IMR-90 (cell line): ENCODE measurements at regions not wholly inside any gene's neighbourhood (a gene's known extent, or its start where the extent isn't known, plus 50 kb on each side); places are given as distances from the start of the nearest gene placed in this dataset.

ENCODE experiments used
- ATAC-seq: fragments of 200-7000 bp; cut with Tn5 transposase; 2 replicates; pipeline ENCODE4 v1.9.1; 2020; ENCODE audit warnings: low read depth, mild to moderate bottlenecking, moderate library complexity
- BruUV-seq: library from RNA; stranded (reverse); fragments of 400-500 nt; replicated peaks from 2 replicates; lab custom pipeline; 2021; lab: Mats Ljungman, UMichigan
- CTCF ChIA-PET: fragments of 300-600 bp; formaldehyde crosslinking; extraction: SDS; loops from one replicate; lab custom pipeline; 2021; ENCODE audit warnings: antibody characterized with exemption; lab: Yijun Ruan, JAX
- POLR2A ChIA-PET: fragments of 300-600 bp; sonication (Branson Sonifier 250); formaldehyde crosslinking; loops from one replicate; lab custom pipeline; 2022; ENCODE audit warnings: antibody characterized with exemption; ENCODE audit not compliant: unreplicated experiment; lab: Charles Lee
- DNase-seq: peaks from one replicate; pipeline ENCODE4 v3.0.0; 2013
- H2AFZ ChIP-seq: replicated peaks from 2 replicates; pipeline ENCODE3; 2013; ENCODE audit warnings: low read length, mild to moderate bottlenecking; ENCODE audit not compliant: poor library complexity
- H2AK5ac ChIP-seq: 2 replicates; pipeline ENCODE4 v1.6.1; 2013; ENCODE audit warnings: low read depth, low read length, inconsistent platforms
- H2AK9ac ChIP-seq: replicated peaks from 2 replicates; pipeline ENCODE3; 2013; ENCODE audit warnings: mild to moderate bottlenecking, low read depth, low read length, moderate library complexity; ENCODE audit not compliant: poor library complexity
- H2BK120ac ChIP-seq: 2 replicates; pipeline ENCODE4 v1.6.1; 2013; ENCODE audit warnings: low read depth, low read length, inconsistent platforms
- H2BK15ac ChIP-seq: 3 replicates; pipeline ENCODE4 v1.6.1; 2013; ENCODE audit warnings: low read depth, low read length, inconsistent platforms
- H2BK20ac ChIP-seq: 2 replicates; pipeline ENCODE4 v1.6.1; 2013; ENCODE audit warnings: low read depth, mild to moderate bottlenecking, inconsistent platforms, low read length, moderate library complexity
- H2BK5ac ChIP-seq: 2 replicates; pipeline ENCODE4 v1.6.1; 2013; ENCODE audit warnings: mild to moderate bottlenecking, low read depth, low read length, inconsistent platforms; ENCODE audit not compliant: poor library complexity, severe bottlenecking
- H3K14ac ChIP-seq: replicated peaks from 2 replicates; pipeline ENCODE4 v1.6.1; 2013; ENCODE audit warnings: low read depth, low read length, inconsistent platforms
- H3K18ac ChIP-seq: 2 replicates; pipeline ENCODE4 v1.6.1; 2013; ENCODE audit warnings: low read depth, low read length, control low read depth
- H3K23ac ChIP-seq: 2 replicates; pipeline ENCODE4 v1.6.1; 2013; ENCODE audit warnings: low read depth, low read length, inconsistent platforms
- H3K27ac ChIP-seq: 2 replicates; pipeline ENCODE4 v1.5.1; 2013; ENCODE audit warnings: mild to moderate bottlenecking, control low read depth, low read length; ENCODE audit not compliant: insufficient read depth
- H3K27me3 ChIP-seq: 2 replicates; pipeline ENCODE4 v1.6.1; 2013; ENCODE audit warnings: low read length; ENCODE audit not compliant: control insufficient read depth, insufficient read depth
- H3K36me3 ChIP-seq: 2 replicates; pipeline ENCODE4 v1.6.1; 2013; ENCODE audit warnings: low read length, mixed read lengths; ENCODE audit not compliant: control insufficient read depth, insufficient read depth
- H3K4ac ChIP-seq: 2 replicates; pipeline ENCODE4 v1.6.1; 2013; ENCODE audit warnings: low read depth, low read length, inconsistent platforms
- H3K4me1 ChIP-seq: 2 replicates; pipeline ENCODE4 v1.6.1; 2013; ENCODE audit warnings: low read length, mixed read lengths; ENCODE audit not compliant: control insufficient read depth, insufficient read depth
- H3K4me2 ChIP-seq: 2 replicates; pipeline ENCODE4 v1.6.1; 2013; ENCODE audit warnings: low read depth, mild to moderate bottlenecking, control low read depth, low read length, moderate library complexity
- H3K4me3 ChIP-seq: 2 replicates; pipeline ENCODE4 v1.5.1; 2013; ENCODE audit warnings: low read depth, mild to moderate bottlenecking, control low read depth, low read length, moderate library complexity; ENCODE audit not compliant: insufficient read depth
- H3K56ac ChIP-seq: 2 replicates; pipeline ENCODE4 v1.6.1; 2013; ENCODE audit warnings: low read length, inconsistent platforms; ENCODE audit not compliant: insufficient read depth; ENCODE audit errors: extremely low read depth
- H3K79me1 ChIP-seq, 2 experiments: 2 replicates each; pipeline ENCODE4 v1.6.1; 2013; ENCODE audit warnings: low read length in 2 of 2, inconsistent platforms in 1 of 2, low read depth in 1 of 2
- H3K9ac ChIP-seq: 2 replicates; pipeline ENCODE4 v1.6.1; 2013; ENCODE audit warnings: low read depth, low read length, control low read depth
- H3K9me1 ChIP-seq: 2 replicates; pipeline ENCODE4 v1.6.1; 2013; ENCODE audit warnings: low read length, inconsistent platforms; ENCODE audit not compliant: insufficient read depth
- H3K9me3 ChIP-seq: 2 replicates; pipeline ENCODE4 v1.6.1; 2013; ENCODE audit warnings: low read length; ENCODE audit not compliant: control insufficient read depth, insufficient read depth
- H4K20me1 ChIP-seq: 2 replicates; pipeline ENCODE4 v1.6.1; 2013; ENCODE audit warnings: low read length, inconsistent platforms; ENCODE audit not compliant: insufficient read depth
- H4K5ac ChIP-seq: 2 replicates; pipeline ENCODE4 v1.6.1; 2013; ENCODE audit warnings: mild to moderate bottlenecking, low read depth, low read length, control low read depth
- H4K8ac ChIP-seq, 2 experiments: 2 replicates each; pipeline ENCODE4 v1.6.1; 2013; ENCODE audit warnings: low read depth in 2 of 2, low read length in 2 of 2, control low read depth in 1 of 2, inconsistent platforms in 1 of 2
- H4K91ac ChIP-seq: 2 replicates; pipeline ENCODE4 v1.6.1; 2013; ENCODE audit warnings: low read depth, low read length, inconsistent platforms; ENCODE audit not compliant: insufficient read depth
- BHLHE40 ChIP-seq: fragments of 150-350 bp; IDR thresholded peaks from 2 replicates; pipeline ENCODE4 v1.6.1; 2016; ENCODE audit warnings: mild to moderate bottlenecking, low read depth, low read length
- FOS ChIP-seq: fragments of 150-350 bp; IDR thresholded peaks from 2 replicates; pipeline ENCODE4 v1.6.1; 2016; ENCODE audit warnings: low read depth, low read length
- MAFK ChIP-seq: IDR thresholded peaks from 2 replicates; pipeline ENCODE4 v1.6.1; 2012; ENCODE audit warnings: low read depth, low read length, improper control_type of control experiment
- MAZ ChIP-seq: IDR thresholded peaks from 2 replicates; pipeline ENCODE4 v1.6.1; 2012; ENCODE audit warnings: low read depth, mild to moderate bottlenecking, low read length, improper control_type of control experiment, moderate library complexity, borderline replicate concordance
- MXI1 ChIP-seq: IDR thresholded peaks from 2 replicates; pipeline ENCODE4 v1.6.1; 2012; ENCODE audit warnings: low read depth, mild to moderate bottlenecking, low read length, moderate library complexity, borderline replicate concordance
- NFE2L2 ChIP-seq: fragments of 150-350 bp; IDR thresholded peaks from 2 replicates; pipeline ENCODE4 v1.6.1; 2016; ENCODE audit warnings: low read depth, mild to moderate bottlenecking, low read length
- POLR2A ChIP-seq: IDR thresholded peaks from 2 replicates; pipeline ENCODE4 v1.6.1; 2012; ENCODE audit warnings: mild to moderate bottlenecking, low read depth, low read length
- RAD21 ChIP-seq: IDR thresholded peaks from 2 replicates; pipeline ENCODE4 v1.6.1; 2012; ENCODE audit warnings: low read length, improper control_type of control experiment
- RCOR1 ChIP-seq: IDR thresholded peaks from 2 replicates; pipeline ENCODE4 v1.6.1; 2012; ENCODE audit warnings: mild to moderate bottlenecking, low read length, improper control_type of control experiment; ENCODE audit not compliant: insufficient replicate concordance
- RFX5 ChIP-seq: IDR thresholded peaks from 2 replicates; pipeline ENCODE4 v1.8.0; 2012; ENCODE audit warnings: low read depth, mild to moderate bottlenecking, low read length, moderate library complexity
- WGBS, 2 experiments: methylation state at CpG; one replicate each; pipeline versions ENCODE4 v1.1.5 to v1.1.7; 2013; ENCODE audit warnings: missing lambda C conversion rate in 2 of 2; ENCODE audit not compliant: insufficient read length in 1 of 2; ENCODE audit errors: extremely low coverage in 2 of 2; 5-methylcytosine and 5-hydroxymethylcytosine counted together
- dilution Hi-C: fragments of 300-500 bp; cut with HindIII; formaldehyde crosslinking; loops from one replicate; pipeline ENCODE4 v1.14.3; 2018; ENCODE audit warnings: low sequenced_read_pairs; ENCODE audit not compliant: unreplicated experiment
- in situ Hi-C: fragments of 300-500 bp; cut with MboI; formaldehyde crosslinking; loops from 3 replicates; pipeline ENCODE4 v1.14.3; 2019; ENCODE audit warnings: low sequenced_read_pairs, inconsistent platforms, mixed read lengths
- intact Hi-C: fragments of 100-400 bp; cut with micrococcal nuclease; formaldehyde crosslinking; loops from 2 replicates; pipeline ENCODE4 v1.10.0; 2022
- TF ChIP-seq, protein P1 (sequence below): fragments of 150-350 bp; IDR thresholded peaks from 2 replicates; pipeline ENCODE4 v1.6.1; 2016; ENCODE audit warnings: low read depth, mild to moderate bottlenecking, low read length, moderate library complexity, borderline replicate concordance
- TF ChIP-seq, protein P2 (sequence below): fragments of 150-350 bp; IDR thresholded peaks from 2 replicates; pipeline ENCODE4 v1.6.1; 2017; ENCODE audit warnings: mild to moderate bottlenecking, antibody characterized with exemption, low read length, low read depth

GRCh38 chr3:124518350-124518749, 211.9 kb upstream of the UMPS start:
- Histone ChIP-seq H3K36me3 (no peaks in the 10 kb centered on the region), H3K23ac (no peak overlapping the region), H2BK5ac (no peak overlapping the region), H3K4me1 (peaks cover under 1% of the 10 kb centered on the region; the same call in 1 of the 2 replicates), H2AK9ac (no peak overlapping the region), H3K4me3 (no peak overlapping the region), H4K91ac (no peak overlapping the region), H3K27ac (no peak overlapping the region), H3K9ac (no peak overlapping the region), H3K4ac (no peak overlapping the region), H2BK15ac (no peak overlapping the region), H3K56ac (no peak overlapping the region), H3K18ac (no peak overlapping the region), H3K79me1 (no peaks in the 10 kb centered on the region), H4K8ac (no peak overlapping the region), H2BK20ac (no peak overlapping the region), H3K14ac (no peak overlapping the region), H3K9me1 (no peaks in the 10 kb centered on the region), H2AK5ac (no peak overlapping the region), H2BK120ac (no peak overlapping the region), H4K5ac (no peak overlapping the region), H2AFZ (no peak overlapping the region), H3K27me3 (peaks cover 6% of the 10 kb centered on the region), H3K9me3 (no peaks in the 10 kb centered on the region), H3K4me2 (no peak overlapping the region), H4K20me1 (no peaks in the 10 kb centered on the region)
- TF ChIP-seq MAZ (no peak), RAD21 (no peak), MXI1 (no peak), RFX5 (no peak), POLR2A (no peak), MAFK (no peak), BHLHE40 (no peak), FOS (no peak), NFE2L2 (no peak), RCOR1 (no peak)
- TF ChIP-seq, protein P1, sequence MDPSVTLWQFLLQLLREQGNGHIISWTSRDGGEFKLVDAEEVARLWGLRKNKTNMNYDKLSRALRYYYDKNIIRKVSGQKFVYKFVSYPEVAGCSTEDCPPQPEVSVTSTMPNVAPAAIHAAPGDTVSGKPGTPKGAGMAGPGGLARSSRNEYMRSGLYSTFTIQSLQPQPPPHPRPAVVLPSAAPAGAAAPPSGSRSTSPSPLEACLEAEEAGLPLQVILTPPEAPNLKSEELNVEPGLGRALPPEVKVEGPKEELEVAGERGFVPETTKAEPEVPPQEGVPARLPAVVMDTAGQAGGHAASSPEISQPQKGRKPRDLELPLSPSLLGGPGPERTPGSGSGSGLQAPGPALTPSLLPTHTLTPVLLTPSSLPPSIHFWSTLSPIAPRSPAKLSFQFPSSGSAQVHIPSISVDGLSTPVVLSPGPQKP = no peak
- TF ChIP-seq, protein P2, sequence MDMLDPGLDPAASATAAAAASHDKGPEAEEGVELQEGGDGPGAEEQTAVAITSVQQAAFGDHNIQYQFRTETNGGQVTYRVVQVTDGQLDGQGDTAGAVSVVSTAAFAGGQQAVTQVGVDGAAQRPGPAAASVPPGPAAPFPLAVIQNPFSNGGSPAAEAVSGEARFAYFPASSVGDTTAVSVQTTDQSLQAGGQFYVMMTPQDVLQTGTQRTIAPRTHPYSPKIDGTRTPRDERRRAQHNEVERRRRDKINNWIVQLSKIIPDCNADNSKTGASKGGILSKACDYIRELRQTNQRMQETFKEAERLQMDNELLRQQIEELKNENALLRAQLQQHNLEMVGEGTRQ = no peak
- POLR2A ChIA-PET = no interaction called here
- ATAC-seq (no peak), DNase-seq (no peak)
- no TSS peak for BruUV-seq
- CTCF ChIA-PET = no interaction called here
- dilution Hi-C loops = no loop called here
- WGBS, 2 experiments = no CpG with 5 or more reads among the region's 11 CpGs
- in situ Hi-C loops = no loop called here
- intact Hi-C loops = no loop called here
